ENCODE measurements at regions not wholly inside any gene's neighbourhood (a gene's known extent, or its start where the extent isn't known, plus 50 kb on each side); places are given as distances from the start of the nearest gene placed in this dataset.

- H3K27me3 ChIP-seq = no peaks in the 10 kb centered on the region
- DNase-seq (no peak), ATAC-seq (ENCODE audit: low FRiP score in 2 of 2) (no peak)
- no peaks in the 10 kb centered on the region for H3K36me3 ChIP-seq
- H3K9me3 ChIP-seq = peaks cover 0 to 3% (median 0%) of the 10 kb centered on the region in 4 donors
- WGBS, 2 donors = 86 to 91% methylated on average over 5 to 8 of the region's 8 CpGs
- peaks cover 0 to 4% (median 0%) of the 10 kb centered on the region in 4 donors for H3K4me1 ChIP-seq
- H3K4me3 ChIP-seq = no peak overlapping the region
- TF ChIP-seq POLR2AphosphoS5 (IDR thresholded peaks at IDR 0.05) = no peak
- no peak overlapping the region for H3K27ac ChIP-seq
Measured at GRCh38 chr17:77297693-77298666, 157.2 kb downstream of the SEC14L1 start.

GRCh38 chr17:77298811-77299210 lies 158.0 kb downstream of the SEC14L1 start:
- H3K4me1 ChIP-seq = peaks cover 0 to 4% (median 0%) of the 10 kb centered on the region in 4 donors
- 96 to 99% methylated on average over 5 of the region's 5 CpGs for WGBS, 2 donors
- no peak overlapping the region for H3K4me3 ChIP-seq
- TF ChIP-seq EP300 (IDR thresholded peaks at IDR 0.05) = no peak
- no peak for TF ChIP-seq POLR2AphosphoS5 (IDR thresholded peaks at IDR 0.05)
- TF ChIP-seq CTCF (IDR thresholded peaks at IDR 0.05) = no peak
- no peak for TF ChIP-seq POLR2A (IDR thresholded peaks at IDR 0.05)
- DNase-seq (no peak), ATAC-seq (ENCODE audit: low FRiP score in 2 of 2) (no peak)
- no peak overlapping the region for H3K27ac ChIP-seq
- no peaks in the 10 kb centered on the region for H3K36me3 ChIP-seq
- no peaks in the 10 kb centered on the region for H3K27me3 ChIP-seq
- H3K9me3 ChIP-seq = peaks cover 0 to 3% (median 0%) of the 10 kb centered on the region in 4 donors

- H3K36me3 ChIP-seq = no peaks in the 10 kb centered on the region
- no peak overlapping the region for H3K27ac ChIP-seq
- DNase-seq (no peak), ATAC-seq (ENCODE audit: low FRiP score in 2 of 2) (no peak)
- H3K27me3 ChIP-seq = no peaks in the 10 kb centered on the region
- peaks cover 0 to 4% (median 0%) of the 10 kb centered on the region in 4 donors for H3K4me1 ChIP-seq
- H3K4me3 ChIP-seq = no peak overlapping the region
- TF ChIP-seq POLR2AphosphoS5 (IDR thresholded peaks at IDR 0.05) (no peak), POLR2A (IDR thresholded peaks at IDR 0.05) (no peak), CTCF (IDR thresholded peaks at IDR 0.05) (no peak), EP300 (IDR thresholded peaks at IDR 0.05) (no peak)
- 95 to 100% methylated on average over 3 to 6 of the region's 6 CpGs for WGBS, 2 donors
- H3K9me3 ChIP-seq = peaks cover 0 to 3% (median 0%) of the 10 kb centered on the region in 4 donors
Measured at GRCh38 chr17:77299256-77300015, 158.7 kb downstream of the SEC14L1 start.

- Histone ChIP-seq H3K4me3 (no peak overlapping the region), H3K27me3 (no peaks in the 10 kb centered on the region), H3K27ac (no peak overlapping the region), H3K9me3 (peaks cover 0 to 3% (median 0%) of the 10 kb centered on the region in 4 donors), H3K36me3 (no peaks in the 10 kb centered on the region), H3K4me1 (peaks cover 0 to 4% (median 0%) of the 10 kb centered on the region in 4 donors)
- WGBS, 2 donors = 86 to 100% methylated on average over 3 to 4 of the region's 4 CpGs
- DNase-seq (no peak), ATAC-seq (ENCODE audit: low FRiP score in 2 of 2) (no peak)
- TF ChIP-seq EP300 (IDR thresholded peaks at IDR 0.05) (no peak), POLR2AphosphoS5 (IDR thresholded peaks at IDR 0.05) (no peak), POLR2A (IDR thresholded peaks at IDR 0.05) (no peak), CTCF (IDR thresholded peaks at IDR 0.05) (no peak)
Measured at GRCh38 chr17:77300016-77300686, 159.4 kb downstream of the SEC14L1 start.

All from upper lobe of left lung (tissue), 6 donors.